Right lobe of liver (tissue), 6 donors: ENCODE measurements at regions not wholly inside any gene's neighbourhood (a gene's known extent, or its start where the extent isn't known, plus 50 kb on each side); places are given as distances from the start of the nearest gene placed in this dataset.

Source experiments
- ATAC-seq, 4 donors: fragments of 200-7000 bp; cut with Tn5 transposase; one replicate each; pipeline ENCODE4 v1.9.1; 2020; ENCODE audit warnings: mild to moderate bottlenecking in 4 of 4, moderate library complexity in 4 of 4
- DNase-seq, 3 donors: peaks; one replicate each; pipeline ENCODE4 v3.0.0-alpha.2; 2020
- H3K27ac ChIP-seq, 3 donors: fragments of 200-600 bp; one replicate each; pipeline ENCODE4 v1.8.0; 2022
- H3K27me3 ChIP-seq, 2 donors: fragments of 200-600 bp; one replicate each; pipeline ENCODE4 v1.8.0; 2022
- H3K36me3 ChIP-seq, 4 donors: fragments of 200-600 bp; sonication (generic) in 1 of 4; one replicate each; pipeline versions ENCODE4 v1.5.1 to v1.8.0; 2017 to 2022; ENCODE audit warnings: control low read depth in 1 of 4
- H3K4me1 ChIP-seq, 4 donors: fragments of 200-600 bp; sonication (generic) in 1 of 4; one replicate each; pipeline versions ENCODE4 v1.5.1 to v1.8.0; 2017 to 2022; ENCODE audit warnings: control low read depth in 1 of 4
- H3K4me3 ChIP-seq, 3 donors: fragments of 200-600 bp; one replicate each; pipeline ENCODE4 v1.8.0; 2022
- H3K9me3 ChIP-seq, 4 donors: fragments of 200-600 bp; sonication (generic) in 1 of 4; one replicate each; pipeline versions ENCODE4 v1.5.1 to v1.8.0; 2017 to 2022; ENCODE audit warnings: control low read depth in 1 of 4
- POLR2A ChIP-seq: fragments of 450-650 bp; IDR thresholded peaks from one replicate; pipeline ENCODE4 v1.6.1; 2017; ENCODE audit warnings: antibody characterized with exemption, mild to moderate bottlenecking
- WGBS: methylation state at CpG from one replicate; pipeline ENCODE4 v1.1.6; 2018; ENCODE audit warnings: low coverage, low lambda C conversion rate; ENCODE audit not compliant: insufficient coverage; ENCODE audit errors: missing lambda C conversion rate; 5-methylcytosine and 5-hydroxymethylcytosine counted together
- intact Hi-C, 2 donors: fragments of 100-400 bp; cut with DNase I; formaldehyde crosslinking; loops; one replicate each; pipeline versions ENCODE4 v1.11.2 to v1.14.1; 2022
- TF ChIP-seq, protein P1 (sequence below), 4 donors: fragments of 200-600 bp in 3 of 4; fragments of 450-650 bp in 1 of 4; IDR thresholded peaks; one replicate each; pipeline versions ENCODE4 v1.5.1 to v1.8.0; 2016 to 2022; ENCODE audit warnings: antibody characterized with exemption in 4 of 4, mild to moderate bottlenecking in 2 of 4
- donor health status: DM: no; HTN: yes; CAD: no.
- donor health status: DM: no; HTN: no; CAD: no.
- donor health status: DM: no; HTN: no; CAD: no.
- donor health status: DM: no; HTN: yes; CAD: no.
- donor health status: DM: no; HTN: yes; CAD: no.

GRCh38 chr11:104385884-104386283 lies 221.9 kb upstream of the PDGFD start:
- TF ChIP-seq, protein P1, sequence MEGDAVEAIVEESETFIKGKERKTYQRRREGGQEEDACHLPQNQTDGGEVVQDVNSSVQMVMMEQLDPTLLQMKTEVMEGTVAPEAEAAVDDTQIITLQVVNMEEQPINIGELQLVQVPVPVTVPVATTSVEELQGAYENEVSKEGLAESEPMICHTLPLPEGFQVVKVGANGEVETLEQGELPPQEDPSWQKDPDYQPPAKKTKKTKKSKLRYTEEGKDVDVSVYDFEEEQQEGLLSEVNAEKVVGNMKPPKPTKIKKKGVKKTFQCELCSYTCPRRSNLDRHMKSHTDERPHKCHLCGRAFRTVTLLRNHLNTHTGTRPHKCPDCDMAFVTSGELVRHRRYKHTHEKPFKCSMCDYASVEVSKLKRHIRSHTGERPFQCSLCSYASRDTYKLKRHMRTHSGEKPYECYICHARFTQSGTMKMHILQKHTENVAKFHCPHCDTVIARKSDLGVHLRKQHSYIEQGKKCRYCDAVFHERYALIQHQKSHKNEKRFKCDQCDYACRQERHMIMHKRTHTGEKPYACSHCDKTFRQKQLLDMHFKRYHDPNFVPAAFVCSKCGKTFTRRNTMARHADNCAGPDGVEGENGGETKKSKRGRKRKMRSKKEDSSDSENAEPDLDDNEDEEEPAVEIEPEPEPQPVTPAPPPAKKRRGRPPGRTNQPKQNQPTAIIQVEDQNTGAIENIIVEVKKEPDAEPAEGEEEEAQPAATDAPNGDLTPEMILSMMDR (IDR thresholded peaks at IDR 0.05), result no peak
- no peak for TF ChIP-seq POLR2A
- Histone ChIP-seq H3K36me3 (no peaks in the 10 kb centered on the region), H3K27ac (no peak overlapping the region), H3K27me3 (no peaks in the 10 kb centered on the region), H3K4me3 (no peak overlapping the region), H3K9me3 (no peaks in the 10 kb centered on the region), H3K4me1 (no peaks in the 10 kb centered on the region)
- ATAC-seq, result no peak
- no peak for DNase-seq
- 53% methylated on average over 1 of the region's 1 CpG for WGBS
- intact Hi-C loops, result no loop called here

GRCh38 chr11:104380358-104380757 lies 216.4 kb upstream of the PDGFD start:
- intact Hi-C loops, result no loop called here
- TF ChIP-seq POLR2A, result no peak
- TF ChIP-seq, protein P1 (IDR thresholded peaks at IDR 0.05), result no peak
- Histone ChIP-seq H3K36me3 (no peaks in the 10 kb centered on the region), H3K9me3 (no peaks in the 10 kb centered on the region), H3K4me3 (no peak overlapping the region), H3K4me1 (no peaks in the 10 kb centered on the region), H3K27ac (no peak overlapping the region), H3K27me3 (no peaks in the 10 kb centered on the region)
- DNase-seq (no peak), ATAC-seq (no peak)

GRCh38 chr11:104372111-104372510 lies 208.2 kb upstream of the PDGFD start:
- H3K4me3 ChIP-seq, result no peak overlapping the region
- no peaks in the 10 kb centered on the region for H3K36me3 ChIP-seq
- DNase-seq (no peak), ATAC-seq (no peak)
- TF ChIP-seq, protein P1 (IDR thresholded peaks at IDR 0.05), result no peak
- TF ChIP-seq POLR2A, result no peak
- no peak overlapping the region for H3K27ac ChIP-seq
- no peaks in the 10 kb centered on the region for H3K27me3 ChIP-seq
- intact Hi-C loops, result no loop called here
- no peaks in the 10 kb centered on the region for H3K9me3 ChIP-seq
- no peaks in the 10 kb centered on the region for H3K4me1 ChIP-seq
- 55% methylated on average over 2 of the region's 3 CpGs for WGBS

DNA sequence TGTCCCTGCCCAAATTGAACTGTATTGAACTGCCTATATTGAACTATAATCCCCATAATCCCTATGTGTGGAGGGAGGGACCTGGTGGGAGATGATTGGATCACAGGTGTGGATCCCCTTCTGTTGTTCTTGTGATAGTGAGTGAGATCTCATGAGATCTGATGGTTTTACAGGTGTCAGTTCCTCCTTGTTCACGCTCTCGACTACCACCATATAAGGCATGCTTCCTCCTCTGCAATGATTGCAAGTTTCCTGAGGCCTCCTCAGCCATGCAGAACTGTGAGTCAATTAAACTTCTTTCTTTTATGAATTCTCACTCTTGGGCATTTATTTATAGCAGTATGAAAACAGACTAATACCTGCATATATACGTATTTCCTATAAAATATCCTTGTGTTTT lies 206.5 kb upstream of the PDGFD start:
- no peak for TF ChIP-seq POLR2A
- TF ChIP-seq, protein P1 (IDR thresholded peaks at IDR 0.05), result no peak
- 32% methylated on average over 3 of the region's 3 CpGs for WGBS
- no peaks in the 10 kb centered on the region for H3K27me3 ChIP-seq
- intact Hi-C loops, result no loop called here
- H3K27ac ChIP-seq, result no peak overlapping the region
- H3K4me3 ChIP-seq, result no peak overlapping the region
- no peaks in the 10 kb centered on the region for H3K36me3 ChIP-seq
- no peaks in the 10 kb centered on the region for H3K9me3 ChIP-seq
- ATAC-seq, result no peak
- H3K4me1 ChIP-seq, result no peaks in the 10 kb centered on the region
- no peak for DNase-seq

GRCh38 chr11:104369761-104370160 lies 205.8 kb upstream of the PDGFD start:
- intact Hi-C loops, result loop anchor here in 1 of 2 donors (5.0 kb wide), 1 partner anchor 147 kb away; no protein-coding TSS in a partner anchor
- ATAC-seq (no peak), DNase-seq (no peak)
- Histone ChIP-seq H3K36me3 (no peaks in the 10 kb centered on the region), H3K9me3 (no peaks in the 10 kb centered on the region), H3K4me1 (no peaks in the 10 kb centered on the region), H3K4me3 (no peak overlapping the region), H3K27ac (no peak overlapping the region), H3K27me3 (no peaks in the 10 kb centered on the region)
- TF ChIP-seq POLR2A, result no peak
- TF ChIP-seq, protein P1 (IDR thresholded peaks at IDR 0.05), result no peak
- WGBS, result 49% methylated on average over 4 of the region's 4 CpGs
